HUES6 (cell line): ENCODE measurements at regions not wholly inside any gene's neighbourhood (a gene's known extent, or its start where the extent isn't known, plus 50 kb on each side); places are given as distances from the start of the nearest gene placed in this dataset.

Source experiments
- H3K27ac ChIP-seq: 2 replicates; pipeline ENCODE4 v1.7.0; 2013; ENCODE audit warnings: low read depth, mild to moderate bottlenecking, low read length, inconsistent platforms
- H3K27me3 ChIP-seq: 2 replicates; pipeline ENCODE4 v1.6.1; 2013; ENCODE audit warnings: low read length; ENCODE audit not compliant: control insufficient read depth, insufficient read depth
- H3K36me3 ChIP-seq: 2 replicates; pipeline ENCODE4 v1.6.1; 2013; ENCODE audit warnings: low read length; ENCODE audit not compliant: control insufficient read depth, insufficient read depth
- H3K4me1 ChIP-seq: 2 replicates; pipeline ENCODE4 v1.6.1; 2013; ENCODE audit warnings: low read length; ENCODE audit not compliant: control insufficient read depth, insufficient read depth
- H3K4me3 ChIP-seq: 2 replicates; pipeline ENCODE4 v1.5.1; 2013; ENCODE audit warnings: low read depth, low read length
- H3K9ac ChIP-seq: one replicate; pipeline ENCODE4 v1.6.1; 2013; ENCODE audit warnings: mild to moderate bottlenecking, low read length
- H3K9me3 ChIP-seq: 2 replicates; pipeline ENCODE4 v1.6.1; 2013; ENCODE audit warnings: low read depth, low read length; ENCODE audit not compliant: control insufficient read depth, insufficient read depth

DNA sequence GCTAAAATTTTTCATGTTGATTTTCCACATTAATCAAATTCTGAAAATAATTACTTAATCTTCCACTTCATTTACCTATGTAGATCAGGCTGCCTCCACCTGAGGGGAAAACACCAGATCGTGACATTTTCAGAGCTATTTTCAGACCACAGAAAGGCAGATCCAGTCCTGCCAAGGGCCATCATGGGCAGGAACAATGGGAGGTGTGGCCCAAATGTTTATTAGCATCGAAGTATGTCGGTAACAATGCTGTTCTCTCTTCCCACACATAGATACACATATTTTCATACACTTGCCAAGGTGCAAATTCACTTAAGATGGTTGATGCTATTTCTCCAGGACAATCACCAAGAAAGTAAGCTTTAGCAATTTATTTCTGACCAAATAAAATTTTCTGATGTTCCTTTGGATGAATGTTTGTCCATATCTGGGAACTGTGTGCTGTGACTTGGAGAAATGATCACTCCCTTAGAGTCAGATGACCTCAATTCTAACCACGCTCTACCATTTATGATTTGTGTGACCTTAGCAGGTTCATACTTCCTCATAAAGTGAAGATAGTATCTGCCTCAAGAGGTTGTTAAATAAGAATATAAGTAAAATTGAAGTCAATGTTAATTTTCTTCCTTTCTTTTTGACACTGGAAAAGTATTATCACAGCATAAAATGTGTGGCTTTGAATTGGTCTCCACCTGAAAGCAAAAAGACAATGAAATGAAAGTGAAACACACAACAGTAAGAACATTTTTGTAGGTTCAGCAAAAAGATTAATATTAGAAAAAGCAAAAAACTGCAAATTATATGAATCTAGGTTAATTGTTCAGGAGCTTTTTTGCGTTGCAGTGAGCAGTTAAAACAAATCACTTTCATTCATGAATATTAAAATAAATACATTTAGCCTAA, 310.4 kb upstream of the PHF14 start:
- Histone ChIP-seq H3K36me3 (no peaks in the 10 kb centered on the region), H3K9me3 (no peaks in the 10 kb centered on the region), H3K4me3 (no peak overlapping the region), H3K9ac (no peak overlapping the region), H3K27me3 (no peaks in the 10 kb centered on the region), H3K4me1 (no peaks in the 10 kb centered on the region), H3K27ac (no peak overlapping the region)

GRCh38 chr7:10672186-10672585, 301.5 kb upstream of the PHF14 start:
- Histone ChIP-seq H3K9me3 (no peaks in the 10 kb centered on the region), H3K4me3 (no peak overlapping the region), H3K9ac (no peak overlapping the region), H3K27ac (no peak overlapping the region), H3K36me3 (no peaks in the 10 kb centered on the region), H3K4me1 (no peaks in the 10 kb centered on the region), H3K27me3 (no peaks in the 10 kb centered on the region)

GRCh38 chr7:10677211-10677610, 296.5 kb upstream of the PHF14 start:
- H3K27me3 ChIP-seq: no peaks in the 10 kb centered on the region
- no peaks in the 10 kb centered on the region for H3K9me3 ChIP-seq
- H3K27ac ChIP-seq: no peak overlapping the region
- no peak overlapping the region for H3K9ac ChIP-seq
- no peaks in the 10 kb centered on the region for H3K36me3 ChIP-seq
- no peak overlapping the region for H3K4me3 ChIP-seq
- no peaks in the 10 kb centered on the region for H3K4me1 ChIP-seq

DNA sequence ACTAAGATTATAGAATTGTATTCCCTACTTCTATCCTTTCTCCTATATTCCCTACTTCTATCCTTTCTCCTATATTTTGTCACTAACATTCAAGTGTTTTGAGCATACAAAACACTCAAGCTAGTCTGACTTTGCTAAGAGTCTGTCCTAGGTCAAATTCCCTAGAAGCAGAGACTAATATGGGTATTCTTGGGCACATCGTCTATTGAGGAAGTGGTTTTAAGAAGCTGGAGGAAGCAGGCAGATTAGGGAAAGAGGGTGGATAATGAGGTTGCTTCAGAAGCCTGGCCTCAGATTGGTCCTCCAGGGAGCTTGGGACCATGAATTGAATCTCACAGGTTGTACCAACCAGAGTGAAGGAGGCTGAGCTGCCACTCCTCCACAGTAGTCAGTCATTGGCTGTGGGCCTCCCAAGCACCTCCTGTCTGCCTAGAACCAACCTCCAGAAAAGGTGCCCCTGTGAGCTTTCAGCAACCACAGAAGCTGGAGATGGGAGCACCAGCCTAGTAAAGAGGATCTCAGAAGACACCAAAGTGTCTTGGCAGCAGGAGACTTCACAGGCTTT, 295.9 kb upstream of the PHF14 start:
- Histone ChIP-seq H3K27me3 (no peaks in the 10 kb centered on the region), H3K4me1 (no peaks in the 10 kb centered on the region), H3K4me3 (no peak overlapping the region), H3K9me3 (no peaks in the 10 kb centered on the region), H3K9ac (no peak overlapping the region), H3K36me3 (no peaks in the 10 kb centered on the region), H3K27ac (no peak overlapping the region)

DNA sequence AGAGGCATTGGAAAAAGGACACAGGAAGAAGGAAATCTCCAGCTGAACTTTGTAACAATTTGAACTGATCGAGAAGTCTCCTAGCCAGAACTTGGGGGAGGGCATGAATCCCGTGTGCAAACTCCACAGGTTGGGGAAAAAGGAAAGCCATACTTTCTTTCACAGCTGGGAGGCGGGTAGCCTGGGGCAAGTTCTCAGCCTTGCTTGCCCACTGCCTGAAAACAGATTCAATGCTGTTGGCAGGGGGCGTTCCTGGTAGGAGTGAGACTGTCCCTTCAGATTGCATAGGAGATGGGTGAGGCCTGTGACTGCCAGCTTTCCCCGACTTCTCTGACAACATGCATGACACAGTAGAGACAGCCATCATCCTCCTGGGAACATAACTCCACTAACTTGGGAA, 289.1 kb upstream of the PHF14 start:
- Histone ChIP-seq H3K27me3 (no peaks in the 10 kb centered on the region), H3K9ac (no peak overlapping the region), H3K27ac (no peak overlapping the region), H3K9me3 (peaks cover 3% of the 10 kb centered on the region; the same call in 1 of the 2 replicates), H3K36me3 (no peaks in the 10 kb centered on the region), H3K4me3 (no peak overlapping the region), H3K4me1 (no peaks in the 10 kb centered on the region)

GRCh38 chr7:10685040-10685439, 288.6 kb upstream of the PHF14 start:
- Histone ChIP-seq H3K4me1 (no peaks in the 10 kb centered on the region), H3K27ac (no peak overlapping the region), H3K27me3 (no peaks in the 10 kb centered on the region), H3K4me3 (no peak overlapping the region), H3K9ac (no peak overlapping the region), H3K36me3 (no peaks in the 10 kb centered on the region), H3K9me3 (peaks cover 5% of the 10 kb centered on the region; the same call in 1 of the 2 replicates)

- H3K27me3 ChIP-seq: no peaks in the 10 kb centered on the region
- H3K9ac ChIP-seq: no peak overlapping the region
- H3K4me1 ChIP-seq: no peaks in the 10 kb centered on the region
- no peak overlapping the region for H3K27ac ChIP-seq
- H3K4me3 ChIP-seq: no peak overlapping the region
- H3K9me3 ChIP-seq: peaks cover 5% of the 10 kb centered on the region; the same call in 1 of the 2 replicates
- H3K36me3 ChIP-seq: no peaks in the 10 kb centered on the region
Observed at GRCh38 chr7:10688544-10688943, 285.1 kb upstream of the PHF14 start.

GRCh38 chr7:10696064-10696463, 277.6 kb upstream of the PHF14 start:
- no peak overlapping the region for H3K9ac ChIP-seq
- no peaks in the 10 kb centered on the region; the same call in 1 of the 2 replicates for H3K9me3 ChIP-seq
- peaks cover 7% of the 10 kb centered on the region; the same call in 1 of the 2 replicates for H3K4me1 ChIP-seq
- no peaks in the 10 kb centered on the region for H3K36me3 ChIP-seq
- no peak overlapping the region for H3K4me3 ChIP-seq
- no peaks in the 10 kb centered on the region for H3K27me3 ChIP-seq
- H3K27ac ChIP-seq: no peak overlapping the region

- H3K36me3 ChIP-seq: no peaks in the 10 kb centered on the region
- no peaks in the 10 kb centered on the region for H3K4me1 ChIP-seq
- no peak overlapping the region for H3K4me3 ChIP-seq
- H3K9me3 ChIP-seq: no peaks in the 10 kb centered on the region; the same call in 1 of the 2 replicates
- H3K27me3 ChIP-seq: no peaks in the 10 kb centered on the region
- H3K27ac ChIP-seq: no peak overlapping the region
- H3K9ac ChIP-seq: no peak overlapping the region
Observed at GRCh38 chr7:10703059-10703458, 270.6 kb upstream of the PHF14 start.

DNA sequence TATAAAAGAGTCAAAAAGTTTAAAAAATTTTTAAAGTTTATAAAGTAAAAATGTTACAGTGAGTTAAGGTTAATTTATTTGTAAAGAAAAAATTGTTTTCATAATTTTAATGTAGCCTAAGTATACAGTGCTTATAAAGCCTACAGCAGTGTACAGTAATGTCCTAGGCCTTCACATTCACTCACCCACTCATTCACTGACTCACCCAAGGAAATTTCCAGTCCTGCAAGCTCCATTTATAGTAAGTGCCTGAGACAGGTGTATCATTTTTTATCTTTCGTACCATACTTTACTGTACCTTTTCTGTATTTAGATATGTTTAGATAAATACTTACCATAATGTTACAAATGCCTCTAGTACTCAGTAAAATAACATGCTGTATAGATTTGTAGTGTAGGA, 269.7 kb upstream of the PHF14 start:
- Histone ChIP-seq H3K27ac (no peak overlapping the region), H3K4me1 (no peaks in the 10 kb centered on the region), H3K9me3 (no peaks in the 10 kb centered on the region; the same call in 1 of the 2 replicates), H3K9ac (no peak overlapping the region), H3K4me3 (no peak overlapping the region), H3K36me3 (no peaks in the 10 kb centered on the region), H3K27me3 (no peaks in the 10 kb centered on the region)

- Histone ChIP-seq H3K27me3 (no peaks in the 10 kb centered on the region), H3K36me3 (no peaks in the 10 kb centered on the region), H3K27ac (no peak overlapping the region), H3K4me3 (no peak overlapping the region), H3K9ac (no peak overlapping the region), H3K9me3 (no peaks in the 10 kb centered on the region; the same call in 1 of the 2 replicates), H3K4me1 (no peaks in the 10 kb centered on the region)
Observed at GRCh38 chr7:10704653-10705052, 269.0 kb upstream of the PHF14 start.
